ENCODE measurements at regions not wholly inside any gene's neighbourhood (a gene's known extent, or its start where the extent isn't known, plus 50 kb on each side); places are given as distances from the start of the nearest gene placed in this dataset.

DNA sequence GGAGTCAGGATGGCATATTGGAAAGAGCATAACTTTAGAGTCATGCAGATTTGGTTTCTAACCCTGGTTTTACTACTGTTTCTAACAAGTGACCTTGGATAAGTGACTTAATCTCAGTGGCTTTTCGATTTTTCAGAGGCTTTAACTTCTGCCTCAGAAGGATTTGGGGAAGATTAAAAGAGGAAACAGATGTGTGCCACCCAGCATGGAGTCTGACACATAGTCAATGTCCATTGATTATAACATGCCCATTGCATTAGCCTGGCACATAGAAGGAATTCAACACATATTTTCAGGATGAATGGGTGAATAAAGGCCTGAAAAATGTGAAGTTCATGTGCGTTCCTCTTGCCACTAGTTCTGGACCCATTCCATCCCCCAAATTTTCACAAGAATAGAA, 438.2 kb downstream of the EPHA4 start:
- Histone ChIP-seq H3K27ac (no peak overlapping the region), H3K4me3 (no peak overlapping the region), H3K9me3 (no peaks in the 10 kb centered on the region), H3K4me1 (no peaks in the 10 kb centered on the region), H3K27me3 (no peaks in the 10 kb centered on the region), H3K36me3 (no peaks in the 10 kb centered on the region)
- DNase-seq (no peak), ATAC-seq (no peak)
- intact Hi-C loops (cut with DNase I) = no loop called here
- TF ChIP-seq, protein P1, sequence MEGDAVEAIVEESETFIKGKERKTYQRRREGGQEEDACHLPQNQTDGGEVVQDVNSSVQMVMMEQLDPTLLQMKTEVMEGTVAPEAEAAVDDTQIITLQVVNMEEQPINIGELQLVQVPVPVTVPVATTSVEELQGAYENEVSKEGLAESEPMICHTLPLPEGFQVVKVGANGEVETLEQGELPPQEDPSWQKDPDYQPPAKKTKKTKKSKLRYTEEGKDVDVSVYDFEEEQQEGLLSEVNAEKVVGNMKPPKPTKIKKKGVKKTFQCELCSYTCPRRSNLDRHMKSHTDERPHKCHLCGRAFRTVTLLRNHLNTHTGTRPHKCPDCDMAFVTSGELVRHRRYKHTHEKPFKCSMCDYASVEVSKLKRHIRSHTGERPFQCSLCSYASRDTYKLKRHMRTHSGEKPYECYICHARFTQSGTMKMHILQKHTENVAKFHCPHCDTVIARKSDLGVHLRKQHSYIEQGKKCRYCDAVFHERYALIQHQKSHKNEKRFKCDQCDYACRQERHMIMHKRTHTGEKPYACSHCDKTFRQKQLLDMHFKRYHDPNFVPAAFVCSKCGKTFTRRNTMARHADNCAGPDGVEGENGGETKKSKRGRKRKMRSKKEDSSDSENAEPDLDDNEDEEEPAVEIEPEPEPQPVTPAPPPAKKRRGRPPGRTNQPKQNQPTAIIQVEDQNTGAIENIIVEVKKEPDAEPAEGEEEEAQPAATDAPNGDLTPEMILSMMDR (IDR thresholded peaks at IDR 0.05) = no peak

DNA sequence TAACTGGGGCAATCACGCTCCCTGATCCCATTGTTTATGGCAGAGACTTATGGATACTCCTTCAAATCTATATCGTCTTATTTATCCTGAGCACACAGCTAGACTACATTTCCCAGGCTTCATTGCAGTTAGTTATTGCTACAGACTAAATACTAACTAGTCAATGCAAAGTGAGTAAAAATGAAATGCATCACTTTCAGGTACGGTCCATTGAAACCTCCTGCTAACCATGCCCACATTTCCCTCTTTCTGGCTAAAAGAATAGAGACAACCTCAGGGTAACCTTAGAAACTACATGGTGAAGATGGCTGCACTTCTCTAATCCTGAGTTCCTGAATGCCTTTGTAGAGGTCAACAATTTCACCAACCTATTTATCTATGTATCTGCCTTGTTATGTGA, 437.4 kb downstream of the EPHA4 start:
- intact Hi-C loops (cut with DNase I) = no loop called here

DNA sequence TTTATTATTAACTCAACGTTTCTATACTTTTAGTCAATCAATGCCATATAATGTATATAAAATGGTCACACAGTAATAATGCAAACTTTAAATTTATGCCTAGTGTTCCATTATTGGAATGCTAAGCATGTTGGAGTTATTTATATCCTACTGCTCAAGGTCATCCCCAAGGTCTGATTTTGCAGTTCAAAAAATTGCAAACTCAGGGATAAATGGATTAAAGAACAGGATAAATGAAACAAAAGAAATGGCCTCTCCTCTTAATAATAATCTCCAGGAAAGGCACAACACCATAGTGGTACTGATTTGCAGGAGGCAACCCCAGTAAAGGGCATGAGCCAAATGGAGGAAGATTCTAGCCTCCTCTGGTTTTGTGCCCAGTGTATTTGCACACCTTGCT, 436.4 kb downstream of the EPHA4 start:
- DNase-seq = no peak
- H3K4me3 ChIP-seq = no peak overlapping the region
- no peak for ATAC-seq
- H3K4me1 ChIP-seq = no peaks in the 10 kb centered on the region
- no peaks in the 10 kb centered on the region for H3K9me3 ChIP-seq
- intact Hi-C loops (cut with DNase I) = no loop called here
- no peak overlapping the region for H3K27ac ChIP-seq
- no peaks in the 10 kb centered on the region for H3K36me3 ChIP-seq
- TF ChIP-seq, protein P1 (IDR thresholded peaks at IDR 0.05) = no peak
- no peaks in the 10 kb centered on the region for H3K27me3 ChIP-seq

More for the DNA sequence above, 437.4 kb downstream of the EPHA4 start:
- Histone ChIP-seq H3K27ac (no peak overlapping the region), H3K27me3 (no peaks in the 10 kb centered on the region), H3K36me3 (no peaks in the 10 kb centered on the region), H3K4me1 (no peaks in the 10 kb centered on the region), H3K4me3 (no peak overlapping the region), H3K9me3 (no peaks in the 10 kb centered on the region)
- ATAC-seq (no peak), DNase-seq (no peak)
- TF ChIP-seq, protein P1 (IDR thresholded peaks at IDR 0.05) = no peak

DNA sequence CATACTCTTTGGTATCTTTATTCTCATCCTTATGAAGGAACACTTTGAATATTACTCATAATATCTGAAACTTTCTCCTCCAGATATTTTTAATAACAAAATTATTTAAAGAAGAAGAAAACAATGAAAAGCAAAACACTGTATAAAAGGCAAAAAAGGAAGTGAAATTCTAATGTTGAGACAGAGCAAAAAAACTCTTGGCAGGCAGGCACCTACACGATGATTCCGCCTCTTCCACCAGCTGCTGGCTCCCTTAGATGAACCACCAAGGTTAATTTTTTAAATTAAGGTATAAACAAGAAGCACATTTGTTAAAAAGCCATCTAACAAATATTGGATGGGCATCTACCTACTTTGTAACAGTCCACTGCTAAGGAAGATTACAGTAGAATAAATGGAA, 434.7 kb downstream of the EPHA4 start:
- no peak overlapping the region for H3K27ac ChIP-seq
- H3K36me3 ChIP-seq = no peaks in the 10 kb centered on the region
- TF ChIP-seq, protein P1 (IDR thresholded peaks at IDR 0.05) = no peak
- H3K27me3 ChIP-seq = no peaks in the 10 kb centered on the region
- H3K4me3 ChIP-seq = no peak overlapping the region
- DNase-seq = no peak
- H3K9me3 ChIP-seq = no peaks in the 10 kb centered on the region
- no peak for ATAC-seq
- intact Hi-C loops (cut with DNase I) = no loop called here
- H3K4me1 ChIP-seq = no peaks in the 10 kb centered on the region

DNA sequence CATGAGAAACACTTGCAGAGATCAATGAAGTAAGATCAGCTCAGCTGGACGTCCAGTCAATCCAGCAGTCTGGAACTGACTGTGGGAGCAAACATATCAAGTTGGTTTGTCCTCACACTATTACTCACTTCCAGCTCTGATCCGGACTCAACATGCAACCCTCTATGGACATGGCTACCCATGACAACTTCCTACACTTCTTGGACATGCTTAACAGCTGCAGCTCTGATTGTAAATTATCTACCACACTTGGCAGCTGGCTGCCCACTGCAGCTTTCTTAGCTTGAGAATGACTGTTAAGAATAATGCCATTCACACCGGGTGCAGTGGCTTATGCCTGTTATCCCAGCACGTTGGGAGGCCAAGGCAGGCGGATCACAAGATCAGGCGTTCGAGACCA, 429.8 kb downstream of the EPHA4 start:
- Histone ChIP-seq H3K9me3 (no peaks in the 10 kb centered on the region), H3K27ac (no peak overlapping the region), H3K27me3 (no peaks in the 10 kb centered on the region), H3K4me3 (no peak overlapping the region), H3K36me3 (no peaks in the 10 kb centered on the region), H3K4me1 (no peaks in the 10 kb centered on the region)
- no peak for DNase-seq
- intact Hi-C loops (cut with DNase I) = no loop called here
- no peak for ATAC-seq
- TF ChIP-seq, protein P1 (IDR thresholded peaks at IDR 0.05) = no peak
